ENCODE measurements at regions not wholly inside any gene's neighbourhood (a gene's known extent, or its start where the extent isn't known, plus 50 kb on each side); places are given as distances from the start of the nearest gene placed in this dataset.

DNA sequence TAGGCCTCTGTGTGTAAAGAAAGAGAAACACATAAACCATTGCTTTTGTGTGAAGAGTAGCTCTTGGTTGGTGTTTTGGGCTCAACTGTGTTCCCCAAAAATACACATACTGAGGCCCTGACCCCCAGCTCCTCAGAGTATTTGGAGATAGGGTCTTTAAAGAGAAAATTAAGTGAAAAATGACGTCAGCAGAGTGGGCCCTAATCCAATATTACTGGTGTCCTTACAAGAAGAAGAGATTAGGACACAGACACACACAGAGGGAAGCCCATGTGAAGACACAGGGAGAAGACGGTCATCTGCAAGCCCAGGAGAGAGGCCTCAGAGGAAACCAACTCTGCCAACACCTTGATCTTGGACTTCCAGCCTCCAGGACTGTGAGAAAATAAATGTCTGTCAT lies 76.9 kb upstream of the PGBD5 start:
- TF ChIP-seq POLR2A (IDR thresholded peaks at IDR 0.05) (no peak), CTCF (IDR thresholded peaks at IDR 0.05) (no peak)
